C4-2B (cell line): ENCODE measurements at regions not wholly inside any gene's neighbourhood (a gene's known extent, or its start where the extent isn't known, plus 50 kb on each side); places are given as distances from the start of the nearest gene placed in this dataset.

Experiments used
- CTCF ChIP-seq: fragments of 450-650 bp; conservative IDR thresholded peaks from 2 replicates; pipeline ENCODE4 v1.5.1; 2017; ENCODE audit warnings: mild to moderate bottlenecking
- ZFX ChIP-seq: fragments of 450-650 bp; IDR thresholded peaks from 2 replicates; pipeline ENCODE4 v1.6.1; 2017

- no peak for TF ChIP-seq CTCF
- no peak for TF ChIP-seq ZFX
Observed at GRCh38 chr12:124650912-124651311, 83.5 kb upstream of the NCOR2 start.
